ENCODE measurements at regions not wholly inside any gene's neighbourhood (a gene's known extent, or its start where the extent isn't known, plus 50 kb on each side); places are given as distances from the start of the nearest gene placed in this dataset.

DNA sequence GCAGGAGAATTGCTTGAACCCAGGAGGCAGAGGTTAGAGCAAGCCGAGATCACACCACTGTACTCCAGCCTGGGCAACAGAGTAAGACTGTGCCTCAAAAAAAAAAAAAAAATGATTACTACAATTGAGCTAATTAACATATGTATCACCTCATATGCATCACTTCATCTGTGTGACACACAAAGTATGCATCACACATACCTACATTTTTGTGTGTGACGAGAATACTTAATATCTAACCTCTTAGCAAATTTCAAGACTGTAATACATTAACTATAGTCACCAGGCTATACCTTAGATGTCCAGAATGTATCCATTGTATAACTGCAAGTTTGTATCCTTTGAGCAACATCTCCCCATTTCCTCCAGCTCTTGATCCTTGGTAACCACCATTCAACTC, 214.2 kb upstream of the MON1B start:
- TF ChIP-seq, protein P1, sequence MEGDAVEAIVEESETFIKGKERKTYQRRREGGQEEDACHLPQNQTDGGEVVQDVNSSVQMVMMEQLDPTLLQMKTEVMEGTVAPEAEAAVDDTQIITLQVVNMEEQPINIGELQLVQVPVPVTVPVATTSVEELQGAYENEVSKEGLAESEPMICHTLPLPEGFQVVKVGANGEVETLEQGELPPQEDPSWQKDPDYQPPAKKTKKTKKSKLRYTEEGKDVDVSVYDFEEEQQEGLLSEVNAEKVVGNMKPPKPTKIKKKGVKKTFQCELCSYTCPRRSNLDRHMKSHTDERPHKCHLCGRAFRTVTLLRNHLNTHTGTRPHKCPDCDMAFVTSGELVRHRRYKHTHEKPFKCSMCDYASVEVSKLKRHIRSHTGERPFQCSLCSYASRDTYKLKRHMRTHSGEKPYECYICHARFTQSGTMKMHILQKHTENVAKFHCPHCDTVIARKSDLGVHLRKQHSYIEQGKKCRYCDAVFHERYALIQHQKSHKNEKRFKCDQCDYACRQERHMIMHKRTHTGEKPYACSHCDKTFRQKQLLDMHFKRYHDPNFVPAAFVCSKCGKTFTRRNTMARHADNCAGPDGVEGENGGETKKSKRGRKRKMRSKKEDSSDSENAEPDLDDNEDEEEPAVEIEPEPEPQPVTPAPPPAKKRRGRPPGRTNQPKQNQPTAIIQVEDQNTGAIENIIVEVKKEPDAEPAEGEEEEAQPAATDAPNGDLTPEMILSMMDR (IDR thresholded peaks at IDR 0.05; ENCODE audit: borderline replicate concordance, control extremely low read depth, extremely low read depth, insufficient read depth, missing control alignments): no peak
- in situ Hi-C loops (cut with MboI; ENCODE audit: low sequenced_read_pairs, unreplicated experiment): no loop called here
- no peak for DNase-seq (ENCODE audit: low spot score)

DNA sequence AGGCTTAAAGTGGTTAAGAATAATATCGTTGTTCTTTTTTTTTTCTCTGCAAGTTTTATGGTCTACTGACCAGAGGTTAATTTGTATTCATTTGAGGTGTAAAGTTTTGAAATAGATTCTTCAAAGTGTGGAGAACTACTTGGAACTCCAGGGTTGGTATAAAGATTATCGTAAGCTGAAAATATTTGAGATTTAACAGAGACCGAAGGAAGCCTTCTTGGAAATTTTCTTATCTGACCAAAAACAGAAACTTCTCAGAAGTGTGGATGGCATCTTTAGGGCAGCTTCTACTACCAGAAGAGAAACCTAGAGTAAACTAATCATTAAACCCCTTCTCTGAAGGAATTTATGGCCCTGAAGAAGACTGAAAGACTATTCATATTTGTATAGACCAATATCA, 206.8 kb upstream of the MON1B start:
- in situ Hi-C loops (cut with MboI; ENCODE audit: low sequenced_read_pairs, unreplicated experiment): no loop called here
- no peak for DNase-seq (ENCODE audit: low spot score)
- TF ChIP-seq, protein P1 (IDR thresholded peaks at IDR 0.05; ENCODE audit: borderline replicate concordance, control extremely low read depth, extremely low read depth, insufficient read depth, missing control alignments): no peak

DNA sequence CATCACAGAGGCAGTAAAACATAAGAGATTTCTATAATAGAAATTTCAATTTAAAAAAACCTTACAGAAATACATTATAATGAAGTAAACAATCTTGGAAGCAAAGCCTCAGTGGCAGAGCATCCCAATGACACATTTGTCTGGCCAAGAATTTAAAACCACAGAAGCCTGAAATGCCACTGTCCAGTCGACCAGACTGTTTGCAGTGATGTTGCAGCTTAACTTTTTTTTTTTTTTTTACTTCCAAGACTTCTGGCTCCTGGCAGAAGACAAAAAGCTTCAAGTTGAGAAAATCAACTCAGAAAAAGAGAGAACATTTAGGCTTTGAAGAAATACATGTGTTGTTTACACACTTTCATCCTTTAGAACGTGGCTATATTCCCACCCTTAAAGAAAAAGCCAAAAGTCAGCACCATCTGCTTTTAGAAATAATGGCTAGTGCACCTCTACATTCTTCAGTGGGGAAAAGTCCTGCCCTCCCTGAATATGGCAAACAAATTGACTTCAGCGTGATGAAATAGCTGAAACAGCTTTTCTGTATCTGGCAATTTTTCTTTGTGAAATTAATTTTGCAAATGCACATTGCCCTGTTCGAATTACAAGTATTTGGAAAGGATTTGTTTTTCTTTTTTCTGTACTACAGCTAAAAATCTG, 205.5 kb upstream of the MON1B start:
- TF ChIP-seq, protein P1 (IDR thresholded peaks at IDR 0.05; ENCODE audit: borderline replicate concordance, control extremely low read depth, extremely low read depth, insufficient read depth, missing control alignments): no peak
- in situ Hi-C loops (cut with MboI; ENCODE audit: low sequenced_read_pairs, unreplicated experiment): no loop called here
- DNase-seq (ENCODE audit: low spot score): no peak

DNA sequence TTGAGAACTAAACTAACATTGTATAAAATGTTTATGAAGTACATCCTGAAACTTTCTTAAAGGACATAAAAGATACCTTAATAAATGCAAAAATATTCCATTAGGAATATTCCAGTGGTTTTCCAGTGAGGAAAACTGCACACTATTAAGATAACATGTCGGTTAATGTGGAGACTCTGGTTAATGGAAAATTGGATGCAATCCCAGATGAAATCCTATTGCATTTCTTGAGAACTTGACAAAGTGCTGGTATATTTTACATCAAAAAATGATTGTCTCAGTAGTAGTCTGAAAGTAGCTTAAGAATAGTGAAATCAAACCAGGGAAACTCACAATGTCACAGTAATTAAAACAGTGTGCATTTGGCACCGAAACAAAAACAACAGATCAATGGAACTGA, 202.5 kb upstream of the MON1B start:
- in situ Hi-C loops (cut with MboI; ENCODE audit: low sequenced_read_pairs, unreplicated experiment): no loop called here
- TF ChIP-seq, protein P1 (IDR thresholded peaks at IDR 0.05; ENCODE audit: borderline replicate concordance, control extremely low read depth, extremely low read depth, insufficient read depth, missing control alignments): no peak
- DNase-seq (ENCODE audit: low spot score): no peak

DNA sequence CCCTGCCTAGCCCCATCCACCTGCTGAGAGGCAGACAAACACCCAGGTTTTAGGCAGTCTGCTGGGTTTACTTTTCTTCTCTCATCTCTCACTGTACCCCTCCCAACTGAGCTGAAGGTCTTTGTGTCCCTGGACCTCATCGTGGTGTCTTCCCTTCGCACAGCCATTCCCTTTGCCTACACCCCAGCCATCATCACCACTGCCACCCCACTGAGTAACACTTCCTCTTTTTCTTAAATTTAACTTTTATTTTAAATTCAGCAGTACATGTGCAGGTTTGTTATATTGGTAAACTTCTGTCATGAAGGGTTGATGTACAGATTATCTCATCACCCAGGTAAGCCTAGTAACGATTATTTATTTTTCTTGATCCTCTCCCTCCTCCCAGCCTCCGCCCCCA, 188.3 kb upstream of the MON1B start:
- in situ Hi-C loops (cut with MboI; ENCODE audit: low sequenced_read_pairs, unreplicated experiment): no loop called here
- TF ChIP-seq, protein P1 (IDR thresholded peaks at IDR 0.05; ENCODE audit: borderline replicate concordance, control extremely low read depth, extremely low read depth, insufficient read depth, missing control alignments): no peak
- DNase-seq (ENCODE audit: low spot score): no peak

DNA sequence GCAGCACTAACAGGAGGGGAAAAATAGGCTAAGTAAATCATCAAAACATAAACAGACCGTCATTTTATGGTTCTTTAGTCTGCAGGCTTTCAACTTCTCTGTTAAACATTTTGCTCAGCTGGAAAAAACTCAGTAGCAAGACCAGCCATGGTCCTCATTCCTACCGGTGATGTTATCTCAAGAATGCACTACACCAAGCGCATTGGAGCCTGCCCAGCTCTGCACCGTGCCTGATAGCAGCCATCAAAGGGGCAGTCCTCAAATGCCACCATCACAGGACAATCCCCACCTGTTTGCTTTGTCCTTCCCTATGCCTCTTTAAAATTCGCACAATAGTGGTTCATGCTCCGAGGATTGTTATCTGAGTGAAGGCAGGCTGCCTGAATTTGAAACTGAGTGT, 181.5 kb upstream of the MON1B start:
- DNase-seq (ENCODE audit: low spot score): no peak
- TF ChIP-seq, protein P1 (IDR thresholded peaks at IDR 0.05; ENCODE audit: borderline replicate concordance, control extremely low read depth, extremely low read depth, insufficient read depth, missing control alignments): no peak
- in situ Hi-C loops (cut with MboI; ENCODE audit: low sequenced_read_pairs, unreplicated experiment): no loop called here

All from GM13976 (cell line).